Breast epithelium (tissue), 3 donors: ENCODE measurements at regions not wholly inside any gene's neighbourhood (a gene's known extent, or its start where the extent isn't known, plus 50 kb on each side); places are given as distances from the start of the nearest gene placed in this dataset.

Experiments
- CTCF ChIP-seq, 3 donors: fragments of 450-650 bp; IDR thresholded peaks; one replicate each; pipeline ENCODE4 v1.5.1; 2016 to 2017; ENCODE audit warnings: antibody characterized with exemption in 3 of 3, mild to moderate bottlenecking in 3 of 3, moderate library complexity in 3 of 3
- POLR2A ChIP-seq: fragments of 450-650 bp; IDR thresholded peaks from one replicate; pipeline ENCODE4 v1.6.1; 2016; ENCODE audit warnings: antibody characterized with exemption, mild to moderate bottlenecking, moderate library complexity

GRCh38 chr13:95470574-95471366 lies 81.8 kb upstream of the CLDN10 start:
- no peak for TF ChIP-seq POLR2A
- no peak for TF ChIP-seq CTCF (IDR thresholded peaks at IDR 0.05)
